ENCODE measurements at regions not wholly inside any gene's neighbourhood (a gene's known extent, or its start where the extent isn't known, plus 50 kb on each side); places are given as distances from the start of the nearest gene placed in this dataset.

DNA sequence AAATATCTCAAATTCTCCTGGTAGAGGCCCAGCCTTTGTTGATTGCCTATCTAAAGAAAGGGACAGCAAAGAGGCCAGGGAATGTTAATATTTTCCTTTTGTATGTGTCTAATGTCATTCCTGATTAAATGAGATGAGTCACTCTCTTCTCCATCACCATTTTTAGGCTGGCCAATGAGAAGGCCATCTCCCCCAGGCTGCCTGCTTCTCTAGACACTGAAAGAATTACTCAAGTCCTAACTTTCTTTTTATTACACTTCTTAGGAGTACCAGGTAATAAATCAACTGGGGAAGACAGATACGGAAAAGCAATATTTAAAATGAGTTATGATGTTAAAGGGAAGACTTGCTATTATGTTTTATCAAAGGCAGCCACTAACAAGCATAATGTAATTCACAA is 259.2 kb upstream of the SORL1-AS1 start:
- Histone ChIP-seq H3K9me2 (replicated peaks; ENCODE audit: insufficient read depth) (no peaks in the 10 kb centered on the region), H3K27me3 (no peaks in the 10 kb centered on the region), H4K20me1 (ENCODE audit: insufficient read depth, poor library complexity, severe bottlenecking) (no peaks in the 10 kb centered on the region), H2AFZ (no peak overlapping the region), H3K79me2 (no peaks in the 10 kb centered on the region), H3K4me1 (ENCODE audit: insufficient read depth) (no peaks in the 10 kb centered on the region), H3K4me2 (no peak overlapping the region), H3K27ac (no peak overlapping the region), H3K9me3 (ENCODE audit: low read depth) (no peaks in the 10 kb centered on the region), H3K4me3 (no peak overlapping the region), H3K36me3 (replicated peaks; ENCODE audit: insufficient read depth, low read depth) (no peaks in the 10 kb centered on the region)
- TF ChIP-seq EZH2 (IDR thresholded peaks at IDR 0.05; ENCODE audit: borderline replicate concordance) = no peak
- TF ChIP-seq, protein P1, sequence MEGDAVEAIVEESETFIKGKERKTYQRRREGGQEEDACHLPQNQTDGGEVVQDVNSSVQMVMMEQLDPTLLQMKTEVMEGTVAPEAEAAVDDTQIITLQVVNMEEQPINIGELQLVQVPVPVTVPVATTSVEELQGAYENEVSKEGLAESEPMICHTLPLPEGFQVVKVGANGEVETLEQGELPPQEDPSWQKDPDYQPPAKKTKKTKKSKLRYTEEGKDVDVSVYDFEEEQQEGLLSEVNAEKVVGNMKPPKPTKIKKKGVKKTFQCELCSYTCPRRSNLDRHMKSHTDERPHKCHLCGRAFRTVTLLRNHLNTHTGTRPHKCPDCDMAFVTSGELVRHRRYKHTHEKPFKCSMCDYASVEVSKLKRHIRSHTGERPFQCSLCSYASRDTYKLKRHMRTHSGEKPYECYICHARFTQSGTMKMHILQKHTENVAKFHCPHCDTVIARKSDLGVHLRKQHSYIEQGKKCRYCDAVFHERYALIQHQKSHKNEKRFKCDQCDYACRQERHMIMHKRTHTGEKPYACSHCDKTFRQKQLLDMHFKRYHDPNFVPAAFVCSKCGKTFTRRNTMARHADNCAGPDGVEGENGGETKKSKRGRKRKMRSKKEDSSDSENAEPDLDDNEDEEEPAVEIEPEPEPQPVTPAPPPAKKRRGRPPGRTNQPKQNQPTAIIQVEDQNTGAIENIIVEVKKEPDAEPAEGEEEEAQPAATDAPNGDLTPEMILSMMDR (IDR thresholded peaks at IDR 0.05; ENCODE audit: poor library complexity) = no peak
- no peak for TF ChIP-seq EZH2phosphoT487 (IDR thresholded peaks at IDR 0.05; ENCODE audit: low read depth, severe bottlenecking, unreplicated experiment)
- no peak for DNase-seq (ENCODE audit: low spot score)
- WGBS (ENCODE audit: low lambda C conversion rate, missing lambda C conversion rate) = 60% methylated on average over 1 of the region's 1 CpG

DNA sequence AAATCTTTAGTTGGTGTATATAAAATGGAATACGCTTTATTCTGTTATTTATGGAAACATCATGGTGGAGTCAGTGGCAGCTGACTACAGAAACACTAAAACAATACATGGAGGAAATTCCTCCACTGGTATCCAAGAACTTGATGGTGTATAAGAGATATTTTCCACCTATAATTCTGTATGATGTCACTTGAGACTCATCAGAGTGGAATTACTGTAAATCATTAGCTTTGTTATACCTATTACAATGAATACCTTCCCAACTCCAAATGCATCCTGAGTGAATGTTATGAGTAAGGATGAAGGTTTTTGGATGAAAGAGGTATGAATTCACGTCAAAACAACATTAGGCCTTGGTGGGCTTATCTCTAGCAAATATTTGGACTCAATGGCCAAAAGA is 258.5 kb upstream of the SORL1-AS1 start:
- TF ChIP-seq, protein P1 (IDR thresholded peaks at IDR 0.05; ENCODE audit: poor library complexity) = no peak
- TF ChIP-seq EZH2phosphoT487 (IDR thresholded peaks at IDR 0.05; ENCODE audit: low read depth, severe bottlenecking, unreplicated experiment) (no peak), EZH2 (IDR thresholded peaks at IDR 0.05; ENCODE audit: borderline replicate concordance) (no peak)
- 69% methylated on average over 2 of the region's 2 CpGs for WGBS (ENCODE audit: low lambda C conversion rate, missing lambda C conversion rate)
- no peaks in the 10 kb centered on the region for H4K20me1 ChIP-seq (ENCODE audit: insufficient read depth, poor library complexity, severe bottlenecking)

DNA sequence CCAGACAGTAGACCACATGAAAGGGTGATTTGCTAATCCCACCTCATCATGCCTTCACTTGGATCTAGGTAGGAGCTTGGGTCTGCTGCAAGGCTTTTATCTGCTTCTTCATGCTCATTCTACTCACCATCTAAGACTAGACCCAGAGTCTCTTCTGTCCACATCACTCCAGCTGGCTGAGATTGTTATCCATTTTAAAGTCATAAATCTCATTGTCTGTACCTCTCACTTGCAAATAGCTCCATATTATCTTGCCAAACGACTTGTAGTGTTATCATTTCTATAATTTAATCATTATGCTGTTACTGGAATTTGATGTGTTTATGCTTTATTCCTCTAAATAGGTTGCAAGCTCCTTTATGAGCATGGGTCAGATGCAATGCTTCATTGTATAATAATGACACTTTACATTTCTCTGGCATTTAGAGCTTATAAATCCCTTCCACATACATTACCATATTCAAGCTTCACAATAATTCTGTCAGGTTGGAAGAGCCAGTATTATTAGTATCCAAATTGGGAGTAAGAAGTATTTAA is 254.2 kb upstream of the SORL1-AS1 start:
- no peaks in the 10 kb centered on the region for H3K36me3 ChIP-seq (replicated peaks; ENCODE audit: insufficient read depth, low read depth)
- TF ChIP-seq EZH2 (IDR thresholded peaks at IDR 0.05; ENCODE audit: borderline replicate concordance) (no peak), EZH2phosphoT487 (IDR thresholded peaks at IDR 0.05; ENCODE audit: low read depth, severe bottlenecking, unreplicated experiment) (no peak)
- TF ChIP-seq, protein P1 (IDR thresholded peaks at IDR 0.05; ENCODE audit: poor library complexity) = no peak
- WGBS (ENCODE audit: low lambda C conversion rate, missing lambda C conversion rate) = 33% methylated on average over 1 of the region's 1 CpG
- H3K4me2 ChIP-seq = no peak overlapping the region
- no peak overlapping the region for H3K27ac ChIP-seq
- no peaks in the 10 kb centered on the region for H3K4me1 ChIP-seq (ENCODE audit: insufficient read depth)
- H3K9me2 ChIP-seq (replicated peaks; ENCODE audit: insufficient read depth) = no peaks in the 10 kb centered on the region
- no peak overlapping the region for H3K4me3 ChIP-seq
- no peaks in the 10 kb centered on the region for H4K20me1 ChIP-seq (ENCODE audit: insufficient read depth, poor library complexity, severe bottlenecking)
- H3K79me2 ChIP-seq = no peaks in the 10 kb centered on the region
- H2AFZ ChIP-seq = no peak overlapping the region
- H3K27me3 ChIP-seq = peaks cover 3% of the 10 kb centered on the region
- DNase-seq (ENCODE audit: low spot score) = no peak
- no peaks in the 10 kb centered on the region for H3K9me3 ChIP-seq (ENCODE audit: low read depth)

More for the DNA sequence above, 258.5 kb upstream of the SORL1-AS1 start:
- H3K27ac ChIP-seq = no peak overlapping the region
- H3K9me2 ChIP-seq (replicated peaks; ENCODE audit: insufficient read depth) = no peaks in the 10 kb centered on the region
- H2AFZ ChIP-seq = no peak overlapping the region
- no peak for DNase-seq (ENCODE audit: low spot score)
- H3K27me3 ChIP-seq = no peaks in the 10 kb centered on the region
- no peaks in the 10 kb centered on the region for H3K9me3 ChIP-seq (ENCODE audit: low read depth)
- no peak overlapping the region for H3K4me3 ChIP-seq
- no peaks in the 10 kb centered on the region for H3K36me3 ChIP-seq (replicated peaks; ENCODE audit: insufficient read depth, low read depth)
- no peaks in the 10 kb centered on the region for H3K79me2 ChIP-seq
- no peak overlapping the region for H3K4me2 ChIP-seq
- H3K4me1 ChIP-seq (ENCODE audit: insufficient read depth) = no peaks in the 10 kb centered on the region

Measured in hepatocyte (in vitro differentiated cells).